22Rv1 (cell line): ENCODE measurements at regions not wholly inside any gene's neighbourhood (a gene's known extent, or its start where the extent isn't known, plus 50 kb on each side); places are given as distances from the start of the nearest gene placed in this dataset.

Source experiments
- H3K27ac ChIP-seq: fragments of 450-650 bp; 2 replicates; pipeline ENCODE4 v1.5.1; 2017
- CTCF ChIP-seq: fragments of 450-650 bp; IDR thresholded peaks from 2 replicates; pipeline ENCODE4 v1.5.1; 2017; ENCODE audit warnings: mild to moderate bottlenecking
- ZFX ChIP-seq: fragments of 450-650 bp; IDR thresholded peaks from 2 replicates; pipeline ENCODE4 v1.6.1; 2017; ENCODE audit warnings: antibody characterized with exemption, borderline replicate concordance

- no peak for TF ChIP-seq CTCF
- TF ChIP-seq ZFX, result no peak
These were observed 126.2 kb upstream of the LMO4 start for GRCh38 chr1:87202451-87202850.

DNA sequence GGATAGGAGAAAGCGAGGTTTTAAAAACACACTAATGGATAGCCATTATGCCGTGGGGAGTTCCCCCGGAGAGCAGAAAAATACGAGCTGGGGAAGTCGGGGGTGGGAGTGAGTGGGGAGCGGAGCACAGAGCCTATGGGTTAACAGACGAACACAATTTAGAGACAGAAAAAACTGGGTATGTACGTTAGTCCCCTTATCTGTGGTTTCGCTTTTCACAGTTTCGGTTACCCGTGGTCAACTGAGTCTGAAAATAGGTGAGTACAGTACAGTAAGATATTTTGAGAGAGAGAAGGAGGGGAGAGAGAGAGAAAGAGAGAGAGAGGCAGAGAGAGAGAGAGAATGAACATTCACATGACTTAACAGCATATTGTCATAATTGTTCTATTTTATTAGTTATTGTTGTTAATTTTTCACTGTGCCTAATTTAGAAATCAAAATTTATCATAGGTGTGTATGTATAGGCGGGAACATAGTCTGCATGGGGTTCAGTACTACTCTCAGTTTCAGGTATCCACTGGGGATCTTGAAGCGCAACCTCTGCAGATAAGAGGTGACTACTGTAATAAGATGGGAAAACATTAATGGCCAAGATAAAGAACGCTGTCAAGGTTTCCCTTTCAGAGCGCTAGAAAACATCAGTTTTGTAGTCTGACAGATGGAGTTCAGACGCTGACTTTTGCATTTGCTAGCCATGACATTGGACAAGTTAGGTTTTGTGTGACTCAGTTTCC, 125.6 kb upstream of the LMO4 start:
- TF ChIP-seq ZFX (no peak), CTCF (no peak)
- no peak overlapping the region for H3K27ac ChIP-seq

More at GRCh38 chr1:87202451-87202850, 126.2 kb upstream of the LMO4 start:
- H3K27ac ChIP-seq, result no peak overlapping the region

- no peak for TF ChIP-seq ZFX
- TF ChIP-seq CTCF, result no peak
- H3K27ac ChIP-seq, result no peak overlapping the region
These were observed 124.8 kb upstream of the LMO4 start for GRCh38 chr1:87203904-87204303.

GRCh38 chr1:87204441-87204840, 124.2 kb upstream of the LMO4 start:
- no peak overlapping the region for H3K27ac ChIP-seq
- TF ChIP-seq ZFX (no peak), CTCF (no peak)

DNA sequence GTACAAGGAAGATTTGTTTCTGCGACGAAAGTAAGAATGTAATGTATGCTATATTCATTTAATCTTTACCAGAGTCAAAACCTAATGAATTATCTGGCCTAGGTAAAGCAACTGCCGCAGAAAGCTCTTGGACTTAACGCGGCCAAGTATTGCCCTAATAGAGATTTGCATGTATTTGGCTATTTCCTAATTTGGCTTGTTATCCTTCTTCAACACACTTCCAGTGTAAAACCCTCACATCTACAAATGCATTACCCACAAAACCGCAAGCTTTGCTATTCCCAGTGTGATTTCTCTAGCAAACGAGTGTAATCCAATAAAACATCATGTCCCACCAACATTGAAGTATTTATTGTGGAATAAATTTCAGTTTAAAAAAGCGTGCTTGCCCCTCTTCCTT, 123.8 kb upstream of the LMO4 start:
- H3K27ac ChIP-seq, result no peak overlapping the region
- no peak for TF ChIP-seq CTCF
- TF ChIP-seq ZFX, result no peak

- TF ChIP-seq ZFX, result no peak
- TF ChIP-seq CTCF, result no peak
- no peak overlapping the region for H3K27ac ChIP-seq
These were observed 122.4 kb upstream of the LMO4 start for GRCh38 chr1:87206044-87206831.

DNA sequence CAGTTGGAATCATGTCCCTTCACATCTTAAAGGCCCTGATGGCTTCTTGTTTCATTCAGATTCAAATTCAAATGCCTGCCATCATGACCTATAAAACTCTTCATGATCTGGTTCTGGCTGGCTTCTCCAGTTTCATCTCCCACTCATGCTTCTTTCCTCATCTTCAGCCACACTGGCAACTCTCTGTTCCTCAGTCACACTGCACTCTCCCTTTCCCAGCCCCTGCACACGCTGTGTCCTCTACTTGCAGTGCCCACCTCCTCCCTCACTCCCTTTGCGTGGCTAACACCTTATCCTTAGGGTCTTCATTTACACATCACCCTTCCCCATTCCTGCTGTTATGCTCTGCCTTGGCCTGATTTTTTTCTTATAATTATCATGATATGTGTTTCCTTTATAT, 120.6 kb upstream of the LMO4 start:
- TF ChIP-seq CTCF (no peak), ZFX (no peak)

More for the DNA sequence above, 120.6 kb upstream of the LMO4 start:
- H3K27ac ChIP-seq, result no peak overlapping the region
